ENCODE measurements at regions not wholly inside any gene's neighbourhood (a gene's known extent, or its start where the extent isn't known, plus 50 kb on each side); places are given as distances from the start of the nearest gene placed in this dataset.

GRCh38 chr22:47322854-47323253 lies 560.4 kb downstream of the TBC1D22A start:
- no peak overlapping the region for H3K27ac ChIP-seq
- TF ChIP-seq POLR2A (IDR thresholded peaks at IDR 0.05): no peak
- no peak for TF ChIP-seq CTCF (IDR thresholded peaks at IDR 0.05)
- intact Hi-C loops (cut with DNase I): no loop called here
- no peaks in the 10 kb centered on the region for H3K27me3 ChIP-seq
- peak in 1 of 7 donors; percentile 47 for DNase-seq
- H3K9me3 ChIP-seq (replicated peaks in 1 of 3): peaks cover 0 to 5% (median 3%) of the 10 kb centered on the region in 3 donors
- no peak overlapping the region for H3K4me3 ChIP-seq
- H3K36me3 ChIP-seq (replicated peaks in 1 of 2): no peaks in the 10 kb centered on the region
- 49 to 64% (median 54%) methylated on average over 7 of the region's 7 CpGs for WGBS, 4 donors
- H3K4me1 ChIP-seq (replicated peaks in 1 of 2): no peaks in the 10 kb centered on the region

GRCh38 chr22:47320560-47320959 lies 558.1 kb downstream of the TBC1D22A start:
- H3K9me3 ChIP-seq (replicated peaks in 1 of 3): peaks cover 0 to 5% (median 3%) of the 10 kb centered on the region in 3 donors
- DNase-seq: no peak
- no peak overlapping the region for H3K4me3 ChIP-seq
- H3K27me3 ChIP-seq: no peaks in the 10 kb centered on the region
- H3K36me3 ChIP-seq (replicated peaks in 1 of 2): no peaks in the 10 kb centered on the region
- no peak for TF ChIP-seq CTCF (IDR thresholded peaks at IDR 0.05)
- TF ChIP-seq POLR2A (IDR thresholded peaks at IDR 0.05): no peak
- 62 to 77% (median 74%) methylated on average over 1 of the region's 1 CpG for WGBS, 4 donors
- H3K4me1 ChIP-seq (replicated peaks in 1 of 2): no peaks in the 10 kb centered on the region
- intact Hi-C loops (cut with DNase I): no loop called here
- no peak overlapping the region for H3K27ac ChIP-seq

GRCh38 chr22:47318041-47318737 lies 555.7 kb downstream of the TBC1D22A start:
- Histone ChIP-seq H3K27me3 (no peaks in the 10 kb centered on the region), H3K4me1 (replicated peaks in 1 of 2) (no peaks in the 10 kb centered on the region), H3K4me3 (no peak overlapping the region), H3K9me3 (replicated peaks in 1 of 3) (peaks cover 0 to 5% (median 3%) of the 10 kb centered on the region in 3 donors), H3K36me3 (replicated peaks in 1 of 2) (no peaks in the 10 kb centered on the region), H3K27ac (no peak overlapping the region)
- DNase-seq: no peak
- 67 to 79% (median 70%) methylated on average over 9 of the region's 9 CpGs for WGBS, 4 donors
- intact Hi-C loops (cut with DNase I): no loop called here
- TF ChIP-seq POLR2A (IDR thresholded peaks at IDR 0.05) (no peak), CTCF (IDR thresholded peaks at IDR 0.05) (no peak)

- no peak for TF ChIP-seq POLR2A (IDR thresholded peaks at IDR 0.05)
- TF ChIP-seq CTCF (IDR thresholded peaks at IDR 0.05): no peak
- WGBS, 4 donors: 40 to 59% (median 43%) methylated on average over 7 of the region's 7 CpGs
- no peaks in the 10 kb centered on the region for H3K4me1 ChIP-seq (replicated peaks in 1 of 2)
- intact Hi-C loops (cut with DNase I): no loop called here
- no peaks in the 10 kb centered on the region for H3K27me3 ChIP-seq
- peaks cover 0 to 3% (median 0%) of the 10 kb centered on the region in 3 donors for H3K9me3 ChIP-seq (replicated peaks in 1 of 3)
- peak in 1 of 7 donors; percentile 17 for DNase-seq
- H3K27ac ChIP-seq: no peak overlapping the region
- H3K36me3 ChIP-seq (replicated peaks in 1 of 2): no peaks in the 10 kb centered on the region
- H3K4me3 ChIP-seq: no peak overlapping the region
Measured at GRCh38 chr22:47315862-47316419, 553.5 kb downstream of the TBC1D22A start.

Data from adrenal gland (tissue), 9 donors.